ENCODE measurements at regions not wholly inside any gene's neighbourhood (a gene's known extent, or its start where the extent isn't known, plus 50 kb on each side); places are given as distances from the start of the nearest gene placed in this dataset.
A peak's percentile ranks its signal among the peaks of the same experiment; 100 is the strongest.

- Histone ChIP-seq H2AFZ (ENCODE audit: low read length) (no peak overlapping the region), H3K9ac (ENCODE audit: extremely low read depth, insufficient read length, low read length) (no peak overlapping the region), H3K23ac (ENCODE audit: insufficient read length, low read depth, low read length) (no peak overlapping the region), H4K91ac (ENCODE audit: insufficient read length, low read depth, low read length) (no peak overlapping the region), H3K9me3 (ENCODE audit: control insufficient read depth, low read depth, low read length) (no peaks in the 10 kb centered on the region), H3T11ph (ENCODE audit: low read length) (no peak overlapping the region), H2BK5ac (ENCODE audit: insufficient read length, low read length) (no peak overlapping the region), H3K14ac (ENCODE audit: insufficient read depth, low read length) (no peak overlapping the region), H3K56ac (ENCODE audit: insufficient read length, low read depth, low read length) (no peak overlapping the region), H4K5ac (ENCODE audit: insufficient read length, low read depth, low read length) (no peak overlapping the region), H4K20me1 (ENCODE audit: control insufficient read depth, insufficient read depth, insufficient read length) (no peaks in the 10 kb centered on the region), H3K79me2 (ENCODE audit: insufficient read depth, low read length) (no peaks in the 10 kb centered on the region), H2BK15ac (ENCODE audit: low read depth, low read length) (no peak overlapping the region), H4K8ac (replicated peaks; ENCODE audit: insufficient read length, low read depth, low read length) (no peak overlapping the region), H2BK12ac (ENCODE audit: insufficient read length, low read depth, low read length) (no peak overlapping the region), H3K23me2 (ENCODE audit: insufficient read length, low read depth, low read length, poor library complexity, severe bottlenecking) (no peaks in the 10 kb centered on the region), H2BK120ac (ENCODE audit: low read depth, low read length, poor library complexity, severe bottlenecking) (no peak overlapping the region), H3K79me1 (ENCODE audit: insufficient read depth, low read depth, low read length, poor library complexity, severe bottlenecking) (no peaks in the 10 kb centered on the region), H2BK20ac (ENCODE audit: low read depth, low read length, poor library complexity, severe bottlenecking) (no peak overlapping the region), H3K18ac (ENCODE audit: insufficient read length, low read depth, low read length) (no peak overlapping the region), H3K4me1 (ENCODE audit: insufficient read depth, low read length) (peaks cover 13% of the 10 kb centered on the region; the same call in 1 of the 2 replicates), H3K4me2 (ENCODE audit: insufficient read depth, insufficient read length, low read length) (no peak overlapping the region), H3K27me3 (ENCODE audit: insufficient read depth, low read length) (no peaks in the 10 kb centered on the region), H3K27ac (ENCODE audit: insufficient read length, low read depth, low read length) (no peak overlapping the region), H3K4ac (ENCODE audit: low read depth, low read length) (no peak overlapping the region), H2AK5ac (ENCODE audit: insufficient read length, low read length) (no peak overlapping the region)
- Mint-ChIP-seq H3K4me3 (no peak overlapping the region), H3K27ac (no peak overlapping the region), H3K27me3 (ENCODE audit: low read depth) (peaks cover 2% of the 10 kb centered on the region), H3K9me3 (peaks cover 0 to 3% of the 10 kb centered on the region in 2 experiments; a peak in 1 of 5 replicates), H3K36me3 (ENCODE audit: insufficient read depth in 1 of 3, low read depth in 3 of 3) (no peaks in the 10 kb centered on the region), H3K4me1 (peaks cover 56 to 64% of the 10 kb centered on the region in 2 experiments)
- peak; percentile 17 for DNase-seq
- whole genome bisulfite sequencing (ENCODE audit: extremely low coverage, insufficient read length, low lambda C conversion rate), result no CpG with 5 or more reads among the region's 9 CpGs
- no peak for TF ChIP-seq CTCF (conservative IDR thresholded peaks at IDR 0.05)
These were observed 315.8 kb downstream of the TEX29 start for GRCh38 chr13:111636271-111636670.
